OCI-LY1 (cell line): ENCODE measurements at regions not wholly inside any gene's neighbourhood (a gene's known extent, or its start where the extent isn't known, plus 50 kb on each side); places are given as distances from the start of the nearest gene placed in this dataset.

Experiments
- H2AFZ ChIP-seq: fragments of 200-600 bp; sonication (generic), shearing (Covaris generic); 2 replicates; pipeline ENCODE4 v1.6.0; 2014; ENCODE audit warnings: antibody characterized with exemption, mild to moderate bottlenecking, low read length
- H3F3A ChIP-seq: fragments of 200-600 bp; sonication (generic), shearing (Covaris generic); 2 replicates; pipeline ENCODE4 v1.6.0; 2014; ENCODE audit warnings: mild to moderate bottlenecking, antibody characterized with exemption, low read length, moderate library complexity; ENCODE audit not compliant: insufficient read depth
- H3K27ac ChIP-seq: fragments of 200-600 bp; sonication (generic); 2 replicates; pipeline ENCODE4 v1.5.1; 2014; ENCODE audit warnings: low read length, mixed run types, mild to moderate bottlenecking, low read depth; ENCODE audit not compliant: poor library complexity, severe bottlenecking
- H3K27me3 ChIP-seq: fragments of 200-600 bp; sonication (generic); 2 replicates; pipeline ENCODE4 v1.6.0; 2014; ENCODE audit warnings: antibody characterized with exemption, mild to moderate bottlenecking, low read length, moderate library complexity; ENCODE audit not compliant: insufficient read depth
- H3K36me3 ChIP-seq: fragments of 200-600 bp; sonication (generic); 2 replicates; pipeline ENCODE4 v1.6.1; 2014; ENCODE audit warnings: mild to moderate bottlenecking, antibody characterized with exemption, low read length, moderate library complexity, mixed read lengths; ENCODE audit not compliant: insufficient read depth
- H3K4me1 ChIP-seq: fragments of 200-600 bp; sonication (generic); 2 replicates; pipeline ENCODE4 v1.5.1; 2014; ENCODE audit warnings: mild to moderate bottlenecking, low read length, moderate library complexity; ENCODE audit not compliant: insufficient read depth, severe bottlenecking
- H3K4me2 ChIP-seq: fragments of 200-600 bp; sonication (generic), shearing (Covaris generic); 2 replicates; pipeline ENCODE4 v1.6.1; 2014; ENCODE audit warnings: low read length
- H3K4me3 ChIP-seq: fragments of 200-600 bp; sonication (generic); 2 replicates; pipeline ENCODE4 v1.5.1; 2014; ENCODE audit warnings: low read length, low read depth, mild to moderate bottlenecking, mixed read lengths; ENCODE audit not compliant: poor library complexity, severe bottlenecking
- H3K79me2 ChIP-seq: fragments of 200-600 bp; shearing (Covaris generic); 2 replicates; pipeline ENCODE4 v1.6.1; 2016; ENCODE audit warnings: mixed run types, low read length, mixed read lengths; ENCODE audit not compliant: insufficient read depth
- H3K9ac ChIP-seq: fragments of 200-600 bp; sonication (generic), shearing (Covaris generic); 2 replicates; pipeline ENCODE4 v1.6.1; 2014; ENCODE audit warnings: mild to moderate bottlenecking, low read length, mixed read lengths
- H3K9me2 ChIP-seq: fragments of 200-600 bp; sonication (generic), shearing (Covaris generic); 2 replicates; pipeline ENCODE4 v1.6.1; 2014; ENCODE audit warnings: low read depth, mild to moderate bottlenecking, low read length, mixed read lengths
- H3K9me3 ChIP-seq: fragments of 200-600 bp; shearing (Covaris generic); 2 replicates; pipeline ENCODE4 v1.6.1; 2014; ENCODE audit warnings: low read length, mixed read lengths
- H4K20me1 ChIP-seq: fragments of 200-600 bp; sonication (generic), shearing (Covaris generic); 2 replicates; pipeline ENCODE4 v1.6.0; 2016; ENCODE audit warnings: mild to moderate bottlenecking, low read length; ENCODE audit not compliant: insufficient read depth
- CTCF ChIP-seq: fragments of 200-600 bp; sonication (generic), shearing (Covaris generic); IDR thresholded peaks from 2 replicates; pipeline ENCODE4 v1.5.1; 2017; ENCODE audit warnings: mild to moderate bottlenecking, antibody characterized with exemption, low read length, moderate library complexity, mixed read lengths
- EZH2 ChIP-seq: fragments of 200-600 bp; sonication (generic), shearing (Covaris generic); IDR thresholded peaks from 2 replicates; pipeline ENCODE4 v1.8.0; 2017; ENCODE audit warnings: borderline replicate concordance, mixed run types, mild to moderate bottlenecking, antibody characterized with exemption, low read length, moderate library complexity, mixed read lengths

- H3K27me3 ChIP-seq, result no peaks in the 10 kb centered on the region
- no peaks in the 10 kb centered on the region for H3K9me3 ChIP-seq
- H3K4me1 ChIP-seq, result no peaks in the 10 kb centered on the region
- no peak overlapping the region for H2AFZ ChIP-seq
- no peaks in the 10 kb centered on the region for H3K9me2 ChIP-seq
- H3K36me3 ChIP-seq, result no peaks in the 10 kb centered on the region
- no peak overlapping the region for H3K9ac ChIP-seq
- no peaks in the 10 kb centered on the region for H3F3A ChIP-seq
- no peaks in the 10 kb centered on the region for H4K20me1 ChIP-seq
- H3K27ac ChIP-seq, result no peak overlapping the region
- TF ChIP-seq EZH2 (no peak), CTCF (no peak)
- H3K4me2 ChIP-seq, result no peak overlapping the region
- H3K4me3 ChIP-seq, result no peak overlapping the region
- H3K79me2 ChIP-seq, result no peaks in the 10 kb centered on the region
These were observed 85.4 kb upstream of the RPS23 start for GRCh38 chr5:82363524-82363923.

GRCh38 chr5:82362636-82363035, 84.5 kb upstream of the RPS23 start:
- no peaks in the 10 kb centered on the region for H3K4me1 ChIP-seq
- no peak overlapping the region for H2AFZ ChIP-seq
- H3K4me2 ChIP-seq, result no peak overlapping the region
- H3K4me3 ChIP-seq, result no peak overlapping the region
- no peaks in the 10 kb centered on the region for H3K9me3 ChIP-seq
- no peak overlapping the region for H3K9ac ChIP-seq
- H3K27ac ChIP-seq, result no peak overlapping the region
- TF ChIP-seq EZH2 (no peak), CTCF (no peak)
- no peaks in the 10 kb centered on the region for H3K27me3 ChIP-seq
- no peaks in the 10 kb centered on the region for H3K36me3 ChIP-seq
- no peaks in the 10 kb centered on the region for H3F3A ChIP-seq
- H3K9me2 ChIP-seq, result no peaks in the 10 kb centered on the region
- H3K79me2 ChIP-seq, result no peaks in the 10 kb centered on the region
- no peaks in the 10 kb centered on the region for H4K20me1 ChIP-seq

DNA sequence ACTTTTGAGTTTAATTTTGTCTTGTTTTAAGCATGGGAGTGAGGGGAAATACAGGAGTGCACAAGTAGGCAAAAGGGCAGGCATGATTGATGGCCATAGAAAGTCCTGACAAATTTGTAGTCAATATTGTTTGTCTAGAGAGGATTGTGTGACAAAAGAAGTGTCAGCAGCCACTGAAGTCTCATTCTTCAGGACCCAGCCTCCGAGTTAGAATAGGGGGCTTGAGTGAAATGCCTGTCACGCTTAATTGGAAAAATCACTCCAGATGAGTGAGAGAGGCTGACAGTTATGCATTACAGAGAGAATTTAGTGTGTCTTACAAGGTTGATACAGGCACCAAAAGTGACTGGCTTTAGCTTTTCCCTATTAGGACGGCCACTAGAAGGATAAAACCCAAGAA, 81.9 kb upstream of the RPS23 start:
- Histone ChIP-seq H2AFZ (no peak overlapping the region), H3K27me3 (no peaks in the 10 kb centered on the region), H3K9ac (no peak overlapping the region), H3K79me2 (no peaks in the 10 kb centered on the region), H3K4me1 (no peaks in the 10 kb centered on the region), H3K27ac (no peak overlapping the region), H3K36me3 (no peaks in the 10 kb centered on the region), H3F3A (no peaks in the 10 kb centered on the region), H3K4me2 (no peak overlapping the region), H3K4me3 (no peak overlapping the region), H3K9me3 (no peaks in the 10 kb centered on the region), H4K20me1 (no peaks in the 10 kb centered on the region), H3K9me2 (no peaks in the 10 kb centered on the region)
- TF ChIP-seq CTCF (no peak), EZH2 (no peak)
